Suppressor macrophage treated with lipopolysaccharide for 4 hours (primary cell): ENCODE measurements at regions not wholly inside any gene's neighbourhood (a gene's known extent, or its start where the extent isn't known, plus 50 kb on each side); places are given as distances from the start of the nearest gene placed in this dataset.
"Not testable (repeated sequence)": the region's sequence is repeated elsewhere in the genome, so short reads cannot be mapped to it uniquely, and the experiment has no call there.

ENCODE experiments used
- DNase-seq: peaks from one replicate; pipeline ENCODE4 v3.0.0-alpha.2; 2020

GRCh38 chr13:68736961-68737360 lies 1370.7 kb upstream of the ATXN8OS start:
- DNase-seq: no peak

GRCh38 chr13:68727798-68728197 lies 1379.8 kb upstream of the ATXN8OS start:
- DNase-seq: no peak

- DNase-seq: no peak
Observed at GRCh38 chr13:68727165-68727564, 1380.5 kb upstream of the ATXN8OS start.

GRCh38 chr13:68719815-68720214 lies 1387.8 kb upstream of the ATXN8OS start:
- no peak for DNase-seq

GRCh38 chr13:68715651-68716050 lies 1392.0 kb upstream of the ATXN8OS start:
- DNase-seq: no peak

GRCh38 chr13:68714292-68714691 lies 1393.3 kb upstream of the ATXN8OS start:
- DNase-seq: no peak

- no peak for DNase-seq
Observed at GRCh38 chr13:68713394-68713793, 1394.2 kb upstream of the ATXN8OS start.

- DNase-seq: no peak
Observed at GRCh38 chr13:68708336-68708908, 1399.2 kb upstream of the ATXN8OS start.

- DNase-seq: not testable (repeated sequence)
Observed at GRCh38 chr13:68706044-68706443, 1401.6 kb upstream of the ATXN8OS start.

- no peak for DNase-seq
Observed at GRCh38 chr13:68697551-68697950, 1410.1 kb upstream of the ATXN8OS start.

- no peak for DNase-seq
Observed at GRCh38 chr13:68696907-68697306, 1410.7 kb upstream of the ATXN8OS start.

GRCh38 chr13:68692049-68692448 lies 1415.6 kb upstream of the ATXN8OS start:
- no peak for DNase-seq

- DNase-seq: no peak
Observed at GRCh38 chr13:68690567-68690966, 1417.1 kb upstream of the ATXN8OS start.

GRCh38 chr13:68676513-68677115 lies 1431.0 kb upstream of the ATXN8OS start:
- DNase-seq: no peak

GRCh38 chr13:68675209-68675608 lies 1432.4 kb upstream of the ATXN8OS start:
- no peak for DNase-seq

- DNase-seq: no peak
Observed at GRCh38 chr13:68667863-68668262, 1437.7 kb upstream of the PCDH9 start.

- no peak for DNase-seq
Observed at GRCh38 chr13:68666774-68667397, 1436.8 kb upstream of the PCDH9 start.

- no peak for DNase-seq
Observed at GRCh38 chr13:68645814-68646213, 1415.7 kb upstream of the PCDH9 start.

- no peak for DNase-seq
Observed at GRCh38 chr13:68644611-68645010, 1414.5 kb upstream of the PCDH9 start.

- DNase-seq: no peak
Observed at GRCh38 chr13:68636784-68637183, 1406.6 kb upstream of the PCDH9 start.

GRCh38 chr13:68628994-68629393 lies 1398.9 kb upstream of the PCDH9 start:
- no peak for DNase-seq

- no peak for DNase-seq
Observed at GRCh38 chr13:68627379-68627778, 1397.2 kb upstream of the PCDH9 start.

- DNase-seq: no peak
Observed at GRCh38 chr13:68616600-68617222, 1386.6 kb upstream of the PCDH9 start.

- DNase-seq: no peak
Observed at GRCh38 chr13:68609661-68610060, 1379.5 kb upstream of the PCDH9 start.
